Effector CD4-positive, alpha-beta T cell (primary cell): ENCODE measurements at regions not wholly inside any gene's neighbourhood (a gene's known extent, or its start where the extent isn't known, plus 50 kb on each side); places are given as distances from the start of the nearest gene placed in this dataset.
"Not testable (repeated sequence)": the region's sequence is repeated elsewhere in the genome, so short reads cannot be mapped to it uniquely, and the experiment has no call there.

ENCODE experiments used
- DNase-seq: peaks from one replicate; pipeline ENCODE4 v3.0.0-alpha.2; 2020

DNA sequence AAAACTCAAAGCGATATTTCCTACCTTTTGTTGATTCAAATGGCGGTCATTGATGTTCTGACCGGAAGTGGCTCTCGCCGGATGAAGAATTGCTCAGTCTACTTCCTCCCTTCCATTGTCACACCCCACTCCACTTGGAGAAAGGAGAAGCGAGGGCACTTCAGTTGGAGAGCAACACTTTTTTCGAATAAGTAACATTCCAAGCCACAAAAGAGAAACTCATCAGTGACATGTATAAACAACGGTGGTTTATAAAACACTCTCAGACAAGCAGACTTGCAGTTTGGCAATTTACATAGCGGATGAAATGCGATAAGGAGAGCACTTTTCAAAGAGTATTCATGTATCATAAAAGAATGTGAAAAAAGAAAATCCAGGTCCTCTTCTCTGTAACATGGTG, 919.1 kb downstream of the MCTP2 start:
- no peak for DNase-seq

DNA sequence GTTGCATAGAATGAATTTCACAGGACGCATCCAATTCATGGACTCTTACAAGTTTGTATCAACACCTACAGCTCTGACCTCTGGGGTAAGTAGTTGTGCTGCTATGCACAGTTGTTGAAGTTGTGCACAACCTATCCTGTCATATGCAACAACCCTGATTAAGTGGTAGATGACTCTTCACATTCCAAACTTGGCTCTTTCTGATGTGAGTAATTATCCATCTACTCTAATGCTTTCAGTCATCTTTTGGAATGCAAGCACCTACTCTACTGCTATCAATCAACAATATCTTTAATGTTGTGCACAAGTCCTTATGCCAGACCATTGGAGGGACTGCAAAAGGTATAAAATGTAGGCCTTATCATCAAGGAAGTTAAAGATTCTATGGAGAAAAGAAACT, 921.4 kb downstream of the MCTP2 start:
- DNase-seq = no peak

- not testable (repeated sequence) for DNase-seq
These were observed 921.8 kb downstream of the MCTP2 start for GRCh38 chr15:95153201-95153600.

GRCh38 chr15:95160316-95160715, 929.0 kb downstream of the MCTP2 start:
- DNase-seq = no peak

DNA sequence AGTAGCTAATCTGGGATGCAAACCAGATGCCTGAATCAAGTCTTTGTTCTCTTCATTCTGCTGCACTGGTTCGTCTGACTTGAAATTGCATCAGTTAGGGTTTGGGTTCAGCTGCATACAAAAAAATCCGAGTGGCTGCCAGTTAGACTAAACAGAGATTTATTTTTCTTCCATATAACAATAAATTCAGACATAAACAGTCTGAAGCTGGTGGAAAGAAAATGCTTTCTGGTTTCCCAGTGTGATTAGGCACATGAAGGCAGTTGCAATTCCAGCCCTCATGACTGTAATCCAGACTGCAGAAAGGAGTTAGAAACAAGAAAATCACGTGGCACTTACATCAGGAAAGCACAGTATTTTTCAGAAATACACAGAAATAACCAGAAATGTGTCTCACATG, 930.7 kb downstream of the MCTP2 start:
- DNase-seq = no peak

DNA sequence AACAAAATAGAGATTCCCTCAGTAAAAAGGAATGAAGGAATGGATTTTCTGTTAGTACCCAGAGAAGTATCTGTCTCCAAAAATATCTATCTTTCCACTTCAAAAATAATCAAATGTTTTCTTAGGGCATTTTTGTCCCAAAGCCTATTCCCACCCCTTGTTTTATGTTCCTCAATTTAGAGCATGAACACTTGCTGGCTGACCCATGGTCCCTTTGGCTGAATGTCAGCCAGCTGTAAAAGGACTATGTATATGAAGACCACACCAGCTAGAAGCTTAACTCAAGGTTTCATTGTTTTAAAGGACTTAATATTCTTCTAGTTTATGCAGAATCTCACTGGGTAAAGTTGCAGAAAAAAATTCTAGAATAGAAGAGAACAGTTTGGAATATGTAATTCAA, 931.2 kb downstream of the MCTP2 start:
- no peak for DNase-seq

GRCh38 chr15:95162967-95163531, 931.7 kb downstream of the MCTP2 start:
- DNase-seq = no peak

GRCh38 chr15:95168152-95168551, 936.8 kb downstream of the MCTP2 start:
- DNase-seq = no peak

GRCh38 chr15:95168951-95169431, 937.6 kb downstream of the MCTP2 start:
- DNase-seq = no peak

- no peak for DNase-seq
These were observed 938.4 kb downstream of the MCTP2 start for GRCh38 chr15:95169541-95170459.

DNA sequence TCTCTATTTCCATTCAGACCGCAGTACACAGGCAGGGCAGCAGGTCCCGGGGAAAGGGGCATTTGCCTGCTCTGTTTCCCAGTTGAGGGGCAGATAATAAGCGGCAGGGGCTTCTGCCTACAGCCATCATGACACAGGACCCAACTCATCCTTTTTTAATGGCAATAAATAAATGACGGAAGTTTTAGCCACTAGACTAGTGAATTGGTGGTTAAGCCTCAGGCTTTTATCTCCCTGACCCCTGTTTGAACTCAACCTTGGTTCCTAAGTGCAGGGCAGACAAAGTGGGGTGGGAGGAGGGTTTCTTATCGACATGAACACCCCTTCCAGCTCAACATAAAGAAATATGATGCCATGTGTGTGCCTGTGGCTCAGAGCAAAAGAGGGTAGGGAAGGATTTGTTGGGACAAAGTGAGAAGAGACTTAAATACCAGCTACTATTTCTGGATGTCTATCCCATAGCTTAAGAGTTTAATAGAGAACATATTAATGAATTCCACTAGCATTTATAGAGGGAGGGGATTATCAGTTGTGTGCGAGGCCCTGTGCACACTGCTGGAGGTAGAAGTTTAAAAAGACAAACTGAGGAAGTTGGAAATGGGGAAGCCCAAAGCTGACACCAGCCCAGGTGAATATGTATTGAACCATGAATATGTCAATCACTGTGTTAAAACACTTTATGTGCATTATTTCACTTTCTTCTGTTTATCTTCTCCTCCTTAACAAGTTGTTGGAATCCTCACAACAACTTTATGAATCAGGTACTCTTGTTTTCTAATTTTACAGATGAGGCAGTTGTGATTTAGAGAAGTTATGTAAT, 939.4 kb downstream of the MCTP2 start:
- no peak for DNase-seq

GRCh38 chr15:95171564-95171963, 940.2 kb downstream of the MCTP2 start:
- DNase-seq = no peak

DNA sequence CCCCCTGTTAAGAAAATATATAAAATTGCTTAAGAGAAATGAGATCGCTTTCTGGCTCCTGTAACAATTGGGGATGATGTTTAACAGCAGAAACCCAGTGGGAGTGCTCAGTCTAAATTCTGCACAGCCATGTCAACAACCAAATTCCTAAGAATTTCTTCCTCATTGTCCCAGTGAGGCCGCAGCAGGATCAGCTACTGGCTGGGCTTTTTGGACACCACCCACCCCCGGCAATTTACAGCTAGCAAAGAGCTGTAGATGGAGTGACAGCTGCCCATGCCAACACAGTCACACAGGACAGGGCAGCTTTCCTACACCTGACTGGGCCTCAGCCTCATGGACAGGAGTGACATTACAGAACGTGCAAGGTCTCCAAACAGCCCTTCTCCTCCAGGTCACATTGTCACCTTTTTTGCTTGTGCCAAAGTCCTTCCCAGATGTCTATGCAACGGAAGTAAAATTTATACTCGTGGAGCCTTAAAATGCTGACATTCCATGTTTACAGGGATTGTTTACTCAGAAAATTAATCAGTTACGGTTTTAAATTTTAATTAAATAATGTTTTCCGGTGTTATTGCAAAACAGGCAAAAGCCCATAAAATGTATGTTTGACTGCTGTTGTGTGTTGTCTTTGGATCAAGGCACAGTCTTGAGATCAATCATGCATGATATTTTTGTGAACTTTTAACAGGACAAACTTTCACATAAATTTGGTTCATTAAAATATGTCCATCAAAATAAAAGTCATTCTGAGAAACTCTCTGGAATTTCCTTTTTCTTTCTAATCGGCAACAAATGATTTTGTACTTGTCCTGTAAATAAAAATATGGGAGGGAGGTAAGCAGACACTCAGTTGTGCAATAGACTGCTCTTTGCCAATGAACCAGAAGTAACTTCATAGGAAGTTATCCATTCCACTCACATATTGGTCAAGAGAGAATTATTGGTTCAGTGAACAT, 943.2 kb downstream of the MCTP2 start:
- DNase-seq = no peak

- no peak for DNase-seq
These were observed 944.7 kb downstream of the MCTP2 start for GRCh38 chr15:95175914-95176658.

- DNase-seq = no peak
These were observed 945.6 kb downstream of the MCTP2 start for GRCh38 chr15:95176794-95177577.

DNA sequence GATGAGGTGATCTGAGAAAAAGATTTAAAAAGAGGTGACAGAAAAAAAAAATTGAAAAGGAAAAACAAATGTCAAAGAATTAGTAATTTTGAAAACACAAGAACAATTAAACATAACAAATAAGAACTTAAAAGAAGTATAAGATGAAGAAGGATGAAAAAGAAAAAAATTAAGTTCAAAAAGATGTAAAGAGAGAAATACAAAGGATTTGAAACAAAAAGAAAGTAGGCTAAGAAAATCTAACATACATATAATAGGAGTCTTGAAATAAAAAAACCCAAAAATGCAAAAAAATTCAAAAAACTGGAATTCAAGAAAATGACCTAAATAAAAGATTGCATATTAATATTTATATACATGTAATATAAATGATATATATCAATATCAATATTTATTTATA, 949.2 kb downstream of the MCTP2 start:
- DNase-seq = no peak

GRCh38 chr15:95182091-95182490, 950.7 kb downstream of the MCTP2 start:
- no peak for DNase-seq

GRCh38 chr15:95192923-95193322, 961.6 kb downstream of the MCTP2 start:
- no peak for DNase-seq

DNA sequence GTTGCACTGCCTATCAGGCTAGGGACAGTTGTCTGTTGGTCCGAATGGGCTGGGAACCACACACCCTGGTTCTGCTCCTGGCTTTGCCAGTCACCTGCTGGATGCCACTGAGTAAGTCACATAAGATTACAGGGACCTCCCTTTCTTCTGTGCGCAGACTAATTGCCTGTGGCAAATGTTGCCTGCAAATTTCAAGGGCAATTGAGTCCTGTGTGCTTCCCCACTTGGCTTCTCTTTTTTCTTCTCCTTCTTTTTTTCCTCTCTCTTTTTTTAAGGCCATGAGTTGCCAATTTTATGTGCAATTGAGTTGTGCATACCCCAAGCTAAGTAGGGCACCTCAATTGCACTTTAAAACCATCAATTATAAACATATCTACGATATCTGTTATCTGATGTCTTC, 963.4 kb downstream of the MCTP2 start:
- DNase-seq = no peak

DNA sequence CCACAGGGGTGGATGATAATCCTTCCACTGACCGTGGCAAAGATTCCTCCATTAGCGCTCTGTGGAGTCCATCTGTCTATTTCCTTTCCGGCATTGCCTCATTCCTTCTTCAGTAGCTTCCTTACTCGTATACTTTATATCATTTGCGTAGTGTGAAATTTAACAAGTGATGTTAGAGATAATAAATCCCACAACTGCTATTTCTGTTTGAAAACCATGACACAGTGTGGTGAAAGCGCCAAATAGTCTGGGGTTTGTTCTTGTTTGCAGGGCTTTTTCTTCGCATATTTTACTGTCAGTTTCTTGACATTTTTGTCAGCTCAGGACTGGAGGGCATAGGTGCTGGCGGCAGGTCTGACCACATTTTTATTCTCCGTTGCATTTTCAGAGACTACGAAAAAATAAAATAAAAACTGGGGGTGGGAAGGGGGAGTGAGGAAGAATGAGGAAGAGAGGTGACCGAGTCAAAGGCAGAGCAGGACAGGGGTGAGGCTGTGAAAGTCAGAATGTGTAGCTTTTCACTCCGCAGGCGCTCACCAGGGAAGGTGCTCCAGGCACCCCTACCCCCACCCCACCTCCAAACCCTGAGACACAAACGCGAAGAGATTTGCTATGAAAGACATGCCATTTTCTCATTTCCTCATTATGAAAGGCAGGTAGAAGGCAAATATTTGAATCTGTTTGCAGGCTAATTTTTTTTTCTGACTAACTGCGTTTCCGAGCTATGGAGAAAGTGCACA, 965.0 kb downstream of the MCTP2 start:
- DNase-seq = no peak
